CD4-positive, alpha-beta T cell treated with Interleukin-6 at 100 ng/mL for 8 hours (primary cell): ENCODE measurements at regions not wholly inside any gene's neighbourhood (a gene's known extent, or its start where the extent isn't known, plus 50 kb on each side); places are given as distances from the start of the nearest gene placed in this dataset.

Source experiments
- DNase-seq: peaks from one replicate; pipeline ENCODE4 v3.0.0-alpha.2; 2020; ENCODE audit warnings: mixed read lengths, low spot score

- DNase-seq: no peak
These were observed 306.7 kb downstream of the RDH14 start for GRCh38 chr2:18253686-18254197.

- no peak for DNase-seq
These were observed 309.0 kb downstream of the RDH14 start for GRCh38 chr2:18251486-18251885.

DNA sequence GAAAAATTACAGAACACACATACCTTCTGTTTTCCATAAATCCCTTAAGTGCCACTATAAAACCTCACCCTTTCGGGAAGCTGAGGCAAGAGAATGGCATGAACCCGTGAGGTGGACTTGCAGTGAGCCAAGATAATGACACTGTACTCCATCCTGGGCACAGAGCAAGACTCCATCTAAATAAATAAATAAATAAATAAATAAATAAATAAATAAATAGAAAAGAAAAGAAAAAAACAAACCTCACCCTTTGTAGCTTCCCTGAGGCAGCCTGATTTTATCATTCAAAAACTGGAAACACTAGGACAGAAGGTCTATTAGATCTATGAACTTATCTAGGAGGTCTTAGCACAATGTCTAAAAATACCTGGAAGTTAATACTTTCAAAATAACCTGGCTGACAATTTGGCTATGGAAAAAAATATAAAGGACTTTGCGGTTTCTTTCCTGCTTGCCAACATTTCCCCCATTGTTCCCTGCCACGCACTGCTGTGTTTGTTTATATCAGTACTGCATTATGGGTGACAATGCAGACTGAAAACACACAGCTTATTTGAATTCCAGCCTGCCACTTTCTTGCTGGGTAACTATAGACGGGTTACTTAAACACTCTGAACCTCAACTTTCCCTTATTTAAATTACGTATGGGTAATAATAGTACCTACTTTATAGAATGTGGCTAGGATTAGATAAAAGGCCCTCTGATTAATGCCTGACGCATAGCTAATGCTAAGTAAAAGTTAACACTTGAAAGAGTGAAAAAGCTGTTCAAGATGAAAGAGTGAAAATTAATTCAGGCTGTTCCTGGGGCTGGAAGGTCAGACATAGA is 313.0 kb downstream of the RDH14 start:
- DNase-seq: no peak

DNA sequence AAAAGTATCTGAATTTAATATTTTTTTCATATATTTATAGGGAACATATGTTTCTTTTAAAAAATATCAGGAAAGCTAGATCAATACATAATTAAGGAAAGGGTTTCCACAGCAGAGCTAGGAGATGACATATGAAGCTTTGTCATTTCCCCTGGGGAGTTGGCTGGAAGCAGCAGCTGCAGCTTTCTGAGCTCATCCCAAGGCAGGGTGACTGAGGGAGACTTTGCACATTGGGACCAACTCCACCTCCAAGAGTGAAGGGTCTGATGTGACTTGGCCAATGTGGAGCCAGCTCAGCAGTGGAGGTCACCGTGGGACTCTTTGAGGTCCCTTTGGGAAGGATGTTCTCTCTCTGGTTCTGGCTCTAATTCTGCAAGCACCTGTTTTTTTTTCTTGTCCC is 315.1 kb downstream of the RDH14 start:
- no peak for DNase-seq

DNA sequence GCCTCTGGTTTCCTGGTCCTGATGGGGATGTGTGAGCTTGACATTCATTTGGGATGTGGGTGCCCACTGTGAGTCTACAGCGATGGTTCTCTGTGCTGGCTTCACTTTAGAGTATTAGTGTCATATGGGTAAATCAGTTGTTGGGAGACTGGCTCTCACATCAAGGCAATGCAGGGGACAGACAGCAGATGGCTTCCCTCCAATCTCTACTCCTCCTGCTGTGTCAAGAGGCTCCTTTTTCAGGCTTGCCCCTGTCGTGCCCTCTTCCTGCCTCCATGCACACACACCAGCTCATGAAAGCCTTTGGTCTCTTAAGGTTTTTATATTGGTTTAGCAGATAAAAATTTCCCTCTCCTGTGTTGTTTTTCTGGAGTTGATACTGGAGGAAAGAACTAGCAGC is 315.6 kb downstream of the RDH14 start:
- no peak for DNase-seq

DNA sequence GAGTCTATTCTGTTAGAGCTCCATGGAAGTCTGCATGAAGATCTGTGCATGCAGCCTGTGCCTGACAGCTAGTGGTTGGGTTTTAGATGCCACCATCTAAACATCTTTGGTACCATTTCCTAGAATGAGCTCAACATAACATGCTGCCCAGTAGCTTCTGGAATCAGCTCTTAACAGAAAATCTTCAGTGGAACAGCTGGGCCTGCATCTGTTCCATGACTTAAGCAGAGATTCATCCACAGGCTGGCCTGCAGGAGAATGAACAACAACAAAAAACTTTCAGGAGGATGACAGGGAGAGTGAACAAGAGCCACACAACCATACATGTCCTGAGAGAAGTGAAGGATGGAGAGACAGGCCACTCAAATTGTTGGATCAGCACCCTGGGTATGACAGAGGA is 316.6 kb downstream of the RDH14 start:
- DNase-seq: no peak

DNA sequence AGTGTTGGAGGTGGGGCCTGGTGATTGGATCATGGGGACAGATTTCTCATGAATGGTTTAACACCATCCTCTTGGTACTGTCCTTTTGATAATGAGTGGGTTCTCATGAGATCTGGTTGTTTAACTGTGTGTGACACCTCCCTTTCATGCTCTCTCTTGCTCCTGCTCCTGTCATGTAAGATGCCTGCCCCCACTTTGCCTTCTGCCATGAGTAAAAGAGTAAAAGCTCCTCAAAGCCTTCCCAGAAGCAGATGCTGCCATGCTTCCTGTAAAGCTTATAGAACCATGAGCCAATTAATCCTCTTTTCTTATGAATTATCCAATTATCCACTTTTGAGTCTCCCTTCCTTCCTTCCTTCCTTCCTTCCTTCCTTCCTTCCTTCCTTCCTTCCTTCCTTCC is 317.7 kb downstream of the RDH14 start:
- DNase-seq: no peak

DNA sequence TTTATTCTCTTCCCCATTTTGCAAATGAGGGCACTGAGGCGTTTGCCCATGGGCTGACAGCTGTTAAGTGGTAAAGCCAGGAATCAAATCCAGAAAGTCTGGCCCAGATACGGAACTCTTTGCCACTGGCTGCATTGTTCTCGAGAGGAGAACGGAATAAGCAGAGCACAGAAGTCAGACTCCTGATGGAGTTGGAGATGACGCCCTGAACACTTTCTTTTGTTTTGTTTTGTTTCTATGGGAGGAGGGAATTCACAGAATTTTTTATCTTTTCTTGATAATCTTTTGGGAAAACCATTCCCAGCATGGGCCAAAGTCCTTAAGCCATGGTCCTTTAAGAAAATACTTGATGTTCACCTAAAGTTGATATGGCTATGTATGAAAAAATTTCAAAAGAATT is 322.2 kb downstream of the RDH14 start:
- no peak for DNase-seq

DNA sequence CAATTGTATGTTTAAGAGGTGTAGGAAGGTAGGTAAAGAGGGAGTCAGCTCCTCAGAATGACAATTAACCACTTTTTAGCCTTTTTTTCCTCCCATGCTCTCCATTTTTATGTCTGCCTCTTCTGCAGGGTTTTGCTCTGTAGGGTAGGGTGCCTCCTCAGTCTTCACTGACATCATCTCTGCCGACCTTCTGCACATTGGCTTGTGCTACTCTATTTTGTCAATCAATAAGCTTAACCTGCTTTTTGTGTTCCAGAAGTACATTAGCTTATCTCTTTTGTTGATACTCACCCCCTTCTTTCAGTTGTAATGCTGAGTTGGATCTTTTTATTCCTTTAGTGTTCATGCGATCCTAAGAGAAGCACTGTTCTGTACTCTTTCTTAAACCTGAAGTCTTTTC is 323.2 kb downstream of the RDH14 start:
- DNase-seq: no peak

GRCh38 chr2:18232731-18233438 is 327.6 kb downstream of the RDH14 start:
- no peak for DNase-seq

- DNase-seq: no peak
These were observed 329.8 kb downstream of the RDH14 start for GRCh38 chr2:18230668-18231067.

GRCh38 chr2:18219676-18220075 is 340.8 kb downstream of the RDH14 start:
- no peak for DNase-seq

- no peak for DNase-seq
These were observed 339.9 kb downstream of the KCNS3 start for GRCh38 chr2:18218160-18218933.

GRCh38 chr2:18214936-18215335 is 336.5 kb downstream of the KCNS3 start:
- no peak for DNase-seq

GRCh38 chr2:18213986-18214385 is 335.5 kb downstream of the KCNS3 start:
- no peak for DNase-seq

DNA sequence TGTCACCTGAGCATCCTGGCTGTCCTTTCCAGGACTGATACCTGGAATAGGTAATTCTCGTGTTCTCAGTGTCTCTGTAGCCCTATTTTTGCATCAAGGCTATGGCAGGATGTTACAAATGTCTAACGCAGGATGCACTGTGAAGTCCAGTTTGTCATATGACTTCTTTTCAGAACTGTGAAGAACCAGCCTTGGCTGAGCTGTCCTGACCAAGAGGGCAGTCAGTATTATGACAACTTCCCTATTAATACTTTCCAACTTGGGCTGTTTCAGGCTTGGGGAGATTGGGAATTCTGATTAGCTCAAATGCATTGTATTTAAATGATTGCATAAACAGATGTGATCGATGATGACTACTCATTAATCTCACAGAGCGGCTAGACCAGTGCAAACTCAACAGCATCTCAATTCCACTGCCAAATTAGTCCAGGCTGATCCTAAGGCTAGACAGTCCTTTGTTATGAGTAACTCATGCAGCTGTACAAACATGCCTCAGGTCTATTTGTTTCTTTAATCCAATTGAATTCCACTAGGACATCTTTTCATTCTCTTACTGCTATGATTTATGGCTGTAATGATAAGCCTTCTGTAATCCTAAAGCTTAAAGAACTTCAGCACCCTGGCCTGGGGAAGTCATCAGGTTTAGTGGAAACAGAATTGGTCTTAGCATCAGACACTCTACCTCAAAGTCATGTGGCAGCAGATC is 331.6 kb downstream of the KCNS3 start:
- no peak for DNase-seq

- DNase-seq: no peak
These were observed 330.5 kb downstream of the KCNS3 start for GRCh38 chr2:18208956-18209355.

GRCh38 chr2:18200771-18201170 is 322.3 kb downstream of the KCNS3 start:
- DNase-seq: no peak

DNA sequence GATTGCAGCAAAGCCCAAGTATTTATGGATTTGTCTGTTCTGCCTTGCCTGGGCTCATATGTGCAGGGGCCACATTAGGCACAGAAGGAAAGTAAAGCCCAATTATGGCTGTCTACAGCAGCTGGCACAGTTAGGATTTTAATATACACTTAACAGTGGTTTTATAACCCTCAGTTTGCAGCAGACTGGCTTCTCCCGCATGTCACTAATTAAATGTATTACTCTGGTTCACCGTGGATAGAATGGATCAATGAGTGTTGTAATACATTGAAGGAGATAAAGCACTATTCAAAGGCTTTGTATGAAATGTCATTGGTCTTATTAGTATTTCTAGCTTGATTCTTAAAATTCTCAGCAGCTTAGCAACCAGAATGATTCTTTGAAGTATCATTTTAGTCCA is 320.2 kb downstream of the KCNS3 start:
- DNase-seq: no peak

DNA sequence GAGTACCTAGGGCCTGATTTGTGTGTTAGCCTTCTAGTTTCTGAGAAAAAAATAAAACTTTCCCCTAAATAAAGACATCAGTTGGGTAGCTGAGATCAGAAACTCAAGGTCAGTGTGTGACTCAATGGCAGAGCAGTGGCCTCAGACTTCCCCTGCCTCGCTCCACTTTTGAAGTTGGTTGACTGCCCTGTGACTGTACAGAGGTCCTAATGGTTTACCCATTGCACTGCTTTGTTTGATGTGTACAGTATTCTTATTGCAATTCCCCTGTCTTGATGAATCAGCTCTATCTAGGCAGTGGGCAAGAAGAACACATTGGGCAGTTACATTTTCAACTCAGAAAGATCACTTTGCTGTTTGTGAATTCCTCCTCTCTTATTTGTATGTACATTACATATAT is 315.7 kb downstream of the KCNS3 start:
- DNase-seq: no peak

DNA sequence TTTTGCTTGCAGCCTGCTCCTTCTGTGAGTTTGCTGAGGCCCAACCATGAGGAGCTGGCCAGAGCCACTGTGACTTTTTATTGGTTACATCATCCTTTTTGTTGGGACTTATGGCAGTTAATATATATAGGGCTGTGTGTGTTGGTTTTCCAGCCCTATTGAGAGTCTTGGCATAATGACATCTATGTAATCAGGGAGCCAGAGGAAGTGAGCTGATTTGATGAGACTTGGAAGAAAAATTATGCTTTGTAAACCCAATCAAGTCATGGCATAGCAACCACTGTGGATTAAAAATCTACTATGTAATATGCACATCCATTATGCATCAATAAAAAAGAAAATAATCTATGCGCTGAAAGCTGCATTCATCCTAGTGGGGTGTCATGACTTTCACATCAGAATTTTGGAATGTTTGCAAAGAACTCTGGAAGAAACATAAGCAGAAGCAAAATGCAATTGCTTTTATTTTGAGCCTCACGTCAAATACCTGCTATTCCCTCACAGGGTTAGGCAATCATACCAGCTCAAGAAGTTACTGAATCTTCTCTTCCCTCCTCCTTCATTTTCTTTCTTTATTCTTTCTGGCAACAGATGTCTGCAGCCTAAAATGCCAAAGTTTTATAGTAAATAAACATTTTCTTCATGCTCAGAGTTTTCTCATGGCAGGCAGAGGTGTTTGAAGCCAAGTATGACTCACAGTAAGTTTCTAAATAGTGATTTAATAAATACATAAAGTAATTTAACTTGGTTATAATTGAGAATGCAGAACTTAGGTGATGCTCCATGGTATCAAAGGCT is 308.5 kb downstream of the KCNS3 start:
- DNase-seq: no peak
